ENCODE measurements at regions not wholly inside any gene's neighbourhood (a gene's known extent, or its start where the extent isn't known, plus 50 kb on each side); places are given as distances from the start of the nearest gene placed in this dataset.

GRCh38 chr11:15501566-15501965 is 386.8 kb downstream of the INSC start:
- Histone ChIP-seq H3K4me1 (ENCODE audit: insufficient read depth, low read length) (no peaks in the 10 kb centered on the region), H3K79me2 (ENCODE audit: insufficient read depth, low read length) (no peaks in the 10 kb centered on the region), H3K4me2 (ENCODE audit: insufficient read depth, insufficient read length, low read length) (no peak overlapping the region), H2BK5ac (ENCODE audit: insufficient read length, low read length) (no peak overlapping the region), H2AFZ (ENCODE audit: low read length) (no peak overlapping the region), H2BK20ac (ENCODE audit: low read depth, low read length, poor library complexity, severe bottlenecking) (no peak overlapping the region), H3T11ph (ENCODE audit: low read length) (no peak overlapping the region), H2AK5ac (ENCODE audit: insufficient read length, low read length) (no peak overlapping the region), H3K4ac (ENCODE audit: low read depth, low read length) (no peak overlapping the region), H3K23ac (ENCODE audit: insufficient read length, low read depth, low read length) (no peak overlapping the region), H2BK15ac (ENCODE audit: low read depth, low read length) (no peak overlapping the region), H3K9me3 (ENCODE audit: control insufficient read depth, low read depth, low read length) (no peaks in the 10 kb centered on the region), H3K14ac (ENCODE audit: insufficient read depth, low read length) (no peak overlapping the region), H3K79me1 (ENCODE audit: insufficient read depth, low read depth, low read length, poor library complexity, severe bottlenecking) (no peaks in the 10 kb centered on the region), H3K27ac (ENCODE audit: insufficient read length, low read depth, low read length) (no peak overlapping the region), H3K27me3 (ENCODE audit: insufficient read depth, low read length) (no peaks in the 10 kb centered on the region), H4K8ac (replicated peaks; ENCODE audit: insufficient read length, low read depth, low read length) (no peak overlapping the region), H2BK120ac (ENCODE audit: low read depth, low read length, poor library complexity, severe bottlenecking) (no peak overlapping the region), H3K56ac (ENCODE audit: insufficient read length, low read depth, low read length) (no peak overlapping the region), H3K9ac (ENCODE audit: extremely low read depth, insufficient read length, low read length) (no peak overlapping the region), H3K18ac (ENCODE audit: insufficient read length, low read depth, low read length) (no peak overlapping the region), H3K23me2 (ENCODE audit: insufficient read length, low read depth, low read length, poor library complexity, severe bottlenecking) (no peaks in the 10 kb centered on the region), H4K91ac (ENCODE audit: insufficient read length, low read depth, low read length) (no peak overlapping the region), H4K5ac (ENCODE audit: insufficient read length, low read depth, low read length) (no peak overlapping the region), H4K20me1 (ENCODE audit: control insufficient read depth, insufficient read depth, insufficient read length) (no peaks in the 10 kb centered on the region), H2BK12ac (ENCODE audit: insufficient read length, low read depth, low read length) (no peak overlapping the region)
- WGBS (ENCODE audit: extremely low coverage, insufficient read length, low lambda C conversion rate), result no CpG with 5 or more reads among the region's 7 CpGs
- H3K4me1 Mint-ChIP-seq, result peaks cover 10 to 23% of the 10 kb centered on the region in 2 experiments
- no peak overlapping the region for H3K27ac Mint-ChIP-seq
- H3K4me3 Mint-ChIP-seq, result no peak overlapping the region
- TF ChIP-seq, protein P1, sequence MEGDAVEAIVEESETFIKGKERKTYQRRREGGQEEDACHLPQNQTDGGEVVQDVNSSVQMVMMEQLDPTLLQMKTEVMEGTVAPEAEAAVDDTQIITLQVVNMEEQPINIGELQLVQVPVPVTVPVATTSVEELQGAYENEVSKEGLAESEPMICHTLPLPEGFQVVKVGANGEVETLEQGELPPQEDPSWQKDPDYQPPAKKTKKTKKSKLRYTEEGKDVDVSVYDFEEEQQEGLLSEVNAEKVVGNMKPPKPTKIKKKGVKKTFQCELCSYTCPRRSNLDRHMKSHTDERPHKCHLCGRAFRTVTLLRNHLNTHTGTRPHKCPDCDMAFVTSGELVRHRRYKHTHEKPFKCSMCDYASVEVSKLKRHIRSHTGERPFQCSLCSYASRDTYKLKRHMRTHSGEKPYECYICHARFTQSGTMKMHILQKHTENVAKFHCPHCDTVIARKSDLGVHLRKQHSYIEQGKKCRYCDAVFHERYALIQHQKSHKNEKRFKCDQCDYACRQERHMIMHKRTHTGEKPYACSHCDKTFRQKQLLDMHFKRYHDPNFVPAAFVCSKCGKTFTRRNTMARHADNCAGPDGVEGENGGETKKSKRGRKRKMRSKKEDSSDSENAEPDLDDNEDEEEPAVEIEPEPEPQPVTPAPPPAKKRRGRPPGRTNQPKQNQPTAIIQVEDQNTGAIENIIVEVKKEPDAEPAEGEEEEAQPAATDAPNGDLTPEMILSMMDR (conservative IDR thresholded peaks at IDR 0.05), result no peak
- H3K27me3 Mint-ChIP-seq (ENCODE audit: low read depth), result no peaks in the 10 kb centered on the region
- DNase-seq, result no peak
- no peaks in the 10 kb centered on the region for H3K36me3 Mint-ChIP-seq (ENCODE audit: insufficient read depth in 1 of 3, low read depth in 3 of 3)
- H3K9me3 Mint-ChIP-seq, result no peaks in the 10 kb centered on the region; a peak in 1 of 5 replicates

Measured in H9 (cell line).